Nephron (organoid): ENCODE measurements at regions not wholly inside any gene's neighbourhood (a gene's known extent, or its start where the extent isn't known, plus 50 kb on each side); places are given as distances from the start of the nearest gene placed in this dataset.

Experiments used
- H3K27ac Mint-ChIP-seq, 3 experiments: 2 replicates each; pipeline ENCODE4 v1.8.0; 2020; ENCODE audit warnings: mixed read lengths in 3 of 3, mild to moderate bottlenecking in 2 of 3, moderate library complexity in 1 of 3
- H3K27me3 Mint-ChIP-seq: 2 replicates; pipeline ENCODE4 v1.8.0; 2021; ENCODE audit warnings: low read depth, mild to moderate bottlenecking, moderate library complexity, mixed read lengths
- H3K36me3 Mint-ChIP-seq: 2 replicates; pipeline ENCODE4 v1.8.0; 2020; ENCODE audit warnings: low read depth, mixed read lengths
- H3K4me1 Mint-ChIP-seq: 2 replicates; pipeline ENCODE4 v1.8.0; 2020; ENCODE audit warnings: mixed read lengths
- H3K4me3 Mint-ChIP-seq, 3 experiments: 2 replicates each; pipeline ENCODE4 v1.8.0; 2020; ENCODE audit warnings: mild to moderate bottlenecking in 3 of 3, mixed read lengths in 3 of 3, moderate library complexity in 2 of 3
- H3K9me3 Mint-ChIP-seq: 2 replicates; pipeline ENCODE4 v1.8.0; 2020; ENCODE audit warnings: mixed read lengths
- CTCF ChIP-seq, 3 experiments: fragments of 200-600 bp; sonication (generic); IDR thresholded peaks; one replicate each; pipeline ENCODE4 v1.5.0; 2021; ENCODE audit warnings: antibody characterized with exemption in 3 of 3; ENCODE audit not compliant: unreplicated experiment in 3 of 3

- Mint-ChIP-seq H3K36me3 (no peaks in the 10 kb centered on the region), H3K4me3 (no peak overlapping the region), H3K27ac (no peak overlapping the region), H3K9me3 (no peaks in the 10 kb centered on the region), H3K4me1 (peaks cover 5% of the 10 kb centered on the region), H3K27me3 (peaks cover 4% of the 10 kb centered on the region)
- TF ChIP-seq CTCF (IDR thresholded peaks at IDR 0.05; ENCODE audit: unreplicated experiment in 3 of 3), result no peak
Measured at GRCh38 chr3:181564222-181564621, 147.5 kb upstream of the SOX2 start.

- no peak for TF ChIP-seq CTCF (IDR thresholded peaks at IDR 0.05; ENCODE audit: unreplicated experiment in 3 of 3)
- Mint-ChIP-seq H3K9me3 (no peaks in the 10 kb centered on the region), H3K4me3 (no peak overlapping the region), H3K4me1 (peaks cover 5% of the 10 kb centered on the region), H3K27me3 (peaks cover 4% of the 10 kb centered on the region), H3K27ac (no peak overlapping the region), H3K36me3 (no peaks in the 10 kb centered on the region)
Measured at GRCh38 chr3:181561139-181562031, 150.3 kb upstream of the SOX2 start.

GRCh38 chr3:181558870-181559269 lies 152.9 kb upstream of the SOX2 start:
- Mint-ChIP-seq H3K27ac (no peak overlapping the region), H3K4me3 (no peak overlapping the region), H3K9me3 (no peaks in the 10 kb centered on the region), H3K4me1 (peaks cover 5% of the 10 kb centered on the region), H3K36me3 (no peaks in the 10 kb centered on the region), H3K27me3 (peaks cover 4% of the 10 kb centered on the region)
- no peak for TF ChIP-seq CTCF (IDR thresholded peaks at IDR 0.05; ENCODE audit: unreplicated experiment in 3 of 3)

GRCh38 chr3:181555681-181556080 lies 156.0 kb upstream of the SOX2 start:
- H3K4me1 Mint-ChIP-seq, result no peaks in the 10 kb centered on the region
- no peak for TF ChIP-seq CTCF (IDR thresholded peaks at IDR 0.05; ENCODE audit: unreplicated experiment in 3 of 3)
- H3K27ac Mint-ChIP-seq, result no peak overlapping the region
- H3K36me3 Mint-ChIP-seq, result no peaks in the 10 kb centered on the region
- no peaks in the 10 kb centered on the region for H3K9me3 Mint-ChIP-seq
- H3K27me3 Mint-ChIP-seq, result no peaks in the 10 kb centered on the region
- no peak overlapping the region for H3K4me3 Mint-ChIP-seq

- H3K4me1 Mint-ChIP-seq, result no peaks in the 10 kb centered on the region
- no peaks in the 10 kb centered on the region for H3K36me3 Mint-ChIP-seq
- no peaks in the 10 kb centered on the region for H3K27me3 Mint-ChIP-seq
- H3K9me3 Mint-ChIP-seq, result no peaks in the 10 kb centered on the region
- H3K4me3 Mint-ChIP-seq, result no peak overlapping the region
- no peak overlapping the region for H3K27ac Mint-ChIP-seq
- TF ChIP-seq CTCF (IDR thresholded peaks at IDR 0.05; ENCODE audit: unreplicated experiment in 3 of 3), result no peak
Measured at GRCh38 chr3:181554233-181554765, 157.4 kb upstream of the SOX2 start.

- no peaks in the 10 kb centered on the region for H3K4me1 Mint-ChIP-seq
- no peaks in the 10 kb centered on the region for H3K9me3 Mint-ChIP-seq
- H3K36me3 Mint-ChIP-seq, result no peaks in the 10 kb centered on the region
- TF ChIP-seq CTCF (IDR thresholded peaks at IDR 0.05; ENCODE audit: unreplicated experiment in 3 of 3), result no peak
- H3K27ac Mint-ChIP-seq, result no peak overlapping the region
- H3K27me3 Mint-ChIP-seq, result no peaks in the 10 kb centered on the region
- no peak overlapping the region for H3K4me3 Mint-ChIP-seq
Measured at GRCh38 chr3:181549266-181549665, 162.5 kb upstream of the SOX2 start.
